ENCODE measurements at regions not wholly inside any gene's neighbourhood (a gene's known extent, or its start where the extent isn't known, plus 50 kb on each side); places are given as distances from the start of the nearest gene placed in this dataset.

DNA sequence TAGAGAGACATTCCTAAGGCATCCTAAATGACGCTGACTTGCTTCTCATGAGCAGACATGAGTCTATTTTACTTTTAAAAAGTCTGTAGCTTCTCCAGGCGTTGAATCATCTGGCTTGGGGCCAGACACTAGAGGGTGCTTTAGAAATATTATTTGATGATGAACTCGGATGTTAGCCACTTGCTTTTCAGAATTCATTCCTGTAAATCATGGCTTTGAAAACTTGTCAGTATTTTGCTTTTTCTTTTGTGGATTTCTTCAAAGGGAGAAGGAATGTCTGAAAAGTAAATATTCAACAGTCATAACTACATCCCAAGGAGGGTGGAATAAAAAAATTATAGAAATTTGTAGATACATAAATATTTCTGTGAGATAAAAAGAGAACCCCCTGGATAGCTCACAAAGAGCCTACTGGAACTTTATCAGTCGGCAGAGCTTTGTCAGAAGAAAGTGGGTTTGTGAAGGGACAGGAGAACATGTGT lies 370.8 kb downstream of the OSR1 start:
- FAIRE-seq (peak; percentile 66), DNase-seq (ENCODE audit: low read depth, low spot score) (peak; percentile 19)
- H3K4me1 ChIP-seq (ENCODE audit: control insufficient read depth, extremely low read depth, insufficient read depth, low read length) = peaks cover 12% of the 10 kb centered on the region
- no peak overlapping the region for H2AFZ ChIP-seq (ENCODE audit: control insufficient read depth, low read length)
- no peaks in the 10 kb centered on the region for H3K79me2 ChIP-seq (ENCODE audit: control insufficient read depth, insufficient read depth, low read length)
- H3K9me1 ChIP-seq (ENCODE audit: control insufficient read depth, extremely low read depth, insufficient read depth, low read length) = no peaks in the 10 kb centered on the region
- no peaks in the 10 kb centered on the region for H3K36me3 ChIP-seq (ENCODE audit: control insufficient read depth in 2 of 2, extremely low read depth in 1 of 2, insufficient read depth in 2 of 2, low read length in 2 of 2)
- dilution Hi-C loops (cut with MboI; ENCODE audit: extremely low pct_ligation_motif_present, low sequenced_read_pairs) = no loop called here
- no peaks in the 10 kb centered on the region for H3K9me3 ChIP-seq (ENCODE audit: control insufficient read depth, low read depth, low read length)
- H4K20me1 ChIP-seq (ENCODE audit: control insufficient read depth, extremely low read depth, insufficient read depth, low read length) = no peaks in the 10 kb centered on the region
- no peak overlapping the region for H3K9ac ChIP-seq (ENCODE audit: control insufficient read depth, extremely low read depth, insufficient read depth, low read length)
- no peak overlapping the region for H3K4me3 ChIP-seq (ENCODE audit: control insufficient read depth in 2 of 3, extremely low read depth in 1 of 3, insufficient read depth in 2 of 3, low read depth in 1 of 3, low read length in 3 of 3)
- no peak overlapping the region for H3K4me2 ChIP-seq (ENCODE audit: control insufficient read depth, extremely low read depth, insufficient read depth, low read depth, low read length)
- H3K27me3 ChIP-seq (ENCODE audit: control insufficient read depth, extremely low read depth, insufficient read depth, low read length) = no peaks in the 10 kb centered on the region
- no peak overlapping the region for H3K27ac ChIP-seq (ENCODE audit: control insufficient read depth, insufficient read depth, low read length)
- TF ChIP-seq EZH2 (IDR thresholded peaks at IDR 0.05; ENCODE audit: low read length) = no peak
- TF ChIP-seq, protein P1, sequence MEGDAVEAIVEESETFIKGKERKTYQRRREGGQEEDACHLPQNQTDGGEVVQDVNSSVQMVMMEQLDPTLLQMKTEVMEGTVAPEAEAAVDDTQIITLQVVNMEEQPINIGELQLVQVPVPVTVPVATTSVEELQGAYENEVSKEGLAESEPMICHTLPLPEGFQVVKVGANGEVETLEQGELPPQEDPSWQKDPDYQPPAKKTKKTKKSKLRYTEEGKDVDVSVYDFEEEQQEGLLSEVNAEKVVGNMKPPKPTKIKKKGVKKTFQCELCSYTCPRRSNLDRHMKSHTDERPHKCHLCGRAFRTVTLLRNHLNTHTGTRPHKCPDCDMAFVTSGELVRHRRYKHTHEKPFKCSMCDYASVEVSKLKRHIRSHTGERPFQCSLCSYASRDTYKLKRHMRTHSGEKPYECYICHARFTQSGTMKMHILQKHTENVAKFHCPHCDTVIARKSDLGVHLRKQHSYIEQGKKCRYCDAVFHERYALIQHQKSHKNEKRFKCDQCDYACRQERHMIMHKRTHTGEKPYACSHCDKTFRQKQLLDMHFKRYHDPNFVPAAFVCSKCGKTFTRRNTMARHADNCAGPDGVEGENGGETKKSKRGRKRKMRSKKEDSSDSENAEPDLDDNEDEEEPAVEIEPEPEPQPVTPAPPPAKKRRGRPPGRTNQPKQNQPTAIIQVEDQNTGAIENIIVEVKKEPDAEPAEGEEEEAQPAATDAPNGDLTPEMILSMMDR (optimal IDR thresholded peaks at IDR 0.05 in 1 of 3, IDR thresholded peaks at IDR 0.05 in 1 of 3, conservative IDR thresholded peaks at IDR 0.05 in 1 of 3; ENCODE audit: extremely low read depth in 1 of 3, insufficient read depth in 2 of 3, low read length in 3 of 3) = peak in 1 of 3 experiments; percentile 20

DNA sequence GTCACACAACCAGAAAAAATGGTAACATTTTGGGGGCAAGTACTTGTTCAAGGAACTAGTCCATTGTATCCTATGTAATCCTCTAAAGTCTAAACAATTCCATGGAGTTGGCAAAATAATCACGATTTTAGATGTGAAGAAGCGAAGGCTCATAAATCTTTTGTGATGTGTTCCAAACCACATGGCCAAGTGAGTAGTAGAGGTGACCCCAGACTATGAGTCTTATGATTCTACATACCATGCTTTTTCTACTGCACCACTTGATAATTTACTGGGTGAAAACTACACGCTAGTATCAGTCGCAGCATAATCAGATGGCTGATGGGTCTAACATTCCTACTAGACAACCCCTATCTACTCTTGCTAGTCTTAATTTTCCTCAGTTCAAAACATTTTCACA lies 371.4 kb downstream of the OSR1 start:
- no peak for TF ChIP-seq EZH2 (IDR thresholded peaks at IDR 0.05; ENCODE audit: low read length)
- no peaks in the 10 kb centered on the region for H3K27me3 ChIP-seq (ENCODE audit: control insufficient read depth, extremely low read depth, insufficient read depth, low read length)
- H3K4me2 ChIP-seq (ENCODE audit: control insufficient read depth, extremely low read depth, insufficient read depth, low read depth, low read length) = no peak overlapping the region
- no peaks in the 10 kb centered on the region for H3K9me1 ChIP-seq (ENCODE audit: control insufficient read depth, extremely low read depth, insufficient read depth, low read length)
- no peak overlapping the region for H3K27ac ChIP-seq (ENCODE audit: control insufficient read depth, insufficient read depth, low read length)
- no peaks in the 10 kb centered on the region for H3K79me2 ChIP-seq (ENCODE audit: control insufficient read depth, insufficient read depth, low read length)
- H4K20me1 ChIP-seq (ENCODE audit: control insufficient read depth, extremely low read depth, insufficient read depth, low read length) = no peaks in the 10 kb centered on the region
- H3K9me3 ChIP-seq (ENCODE audit: control insufficient read depth, low read depth, low read length) = no peaks in the 10 kb centered on the region
- dilution Hi-C loops (cut with MboI; ENCODE audit: extremely low pct_ligation_motif_present, low sequenced_read_pairs) = no loop called here
- H3K4me1 ChIP-seq (ENCODE audit: control insufficient read depth, extremely low read depth, insufficient read depth, low read length) = peaks cover 11% of the 10 kb centered on the region
- no peak for DNase-seq (ENCODE audit: low read depth, low spot score)
- no peak overlapping the region for H3K4me3 ChIP-seq (ENCODE audit: control insufficient read depth in 2 of 3, extremely low read depth in 1 of 3, insufficient read depth in 2 of 3, low read depth in 1 of 3, low read length in 3 of 3)
- H3K36me3 ChIP-seq (ENCODE audit: control insufficient read depth in 2 of 2, extremely low read depth in 1 of 2, insufficient read depth in 2 of 2, low read length in 2 of 2) = no peaks in the 10 kb centered on the region
- H2AFZ ChIP-seq (ENCODE audit: control insufficient read depth, low read length) = no peak overlapping the region
- peak; percentile 39 for FAIRE-seq
- no peak overlapping the region for H3K9ac ChIP-seq (ENCODE audit: control insufficient read depth, extremely low read depth, insufficient read depth, low read length)

DNA sequence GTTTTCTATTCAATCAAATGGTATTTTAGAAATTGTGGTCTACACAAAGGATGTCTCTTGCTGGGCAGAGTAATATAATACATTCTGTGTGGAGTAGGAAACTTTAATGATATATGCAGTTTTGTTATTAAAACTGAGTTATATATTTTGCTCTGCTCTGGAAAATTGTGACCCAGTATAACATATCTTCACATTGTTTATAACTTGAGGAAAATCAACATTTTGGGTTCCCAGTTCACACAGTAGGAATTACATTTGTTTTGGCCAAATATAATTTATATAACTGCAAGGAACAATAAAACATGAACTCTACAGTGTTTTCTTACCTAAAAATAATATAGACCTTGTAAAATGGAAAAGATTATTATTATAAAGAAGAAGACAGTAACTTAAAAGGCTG lies 372.4 kb downstream of the OSR1 start:
- TF ChIP-seq EZH2 (IDR thresholded peaks at IDR 0.05; ENCODE audit: low read length) = no peak
- TF ChIP-seq, protein P1 (optimal IDR thresholded peaks at IDR 0.05 in 1 of 3, IDR thresholded peaks at IDR 0.05 in 1 of 3, conservative IDR thresholded peaks at IDR 0.05 in 1 of 3; ENCODE audit: extremely low read depth in 1 of 3, insufficient read depth in 2 of 3, low read length in 3 of 3) = no peak
- dilution Hi-C loops (cut with MboI; ENCODE audit: extremely low pct_ligation_motif_present, low sequenced_read_pairs) = no loop called here
- no peak overlapping the region for H3K4me3 ChIP-seq (ENCODE audit: control insufficient read depth in 2 of 3, extremely low read depth in 1 of 3, insufficient read depth in 2 of 3, low read depth in 1 of 3, low read length in 3 of 3)
- H3K9me1 ChIP-seq (ENCODE audit: control insufficient read depth, extremely low read depth, insufficient read depth, low read length) = no peaks in the 10 kb centered on the region
- no peak overlapping the region for H3K27ac ChIP-seq (ENCODE audit: control insufficient read depth, insufficient read depth, low read length)
- H3K4me1 ChIP-seq (ENCODE audit: control insufficient read depth, extremely low read depth, insufficient read depth, low read length) = peaks cover 2% of the 10 kb centered on the region
- no peak for FAIRE-seq
- no peaks in the 10 kb centered on the region for H4K20me1 ChIP-seq (ENCODE audit: control insufficient read depth, extremely low read depth, insufficient read depth, low read length)
- H3K9me3 ChIP-seq (ENCODE audit: control insufficient read depth, low read depth, low read length) = no peaks in the 10 kb centered on the region
- H3K9ac ChIP-seq (ENCODE audit: control insufficient read depth, extremely low read depth, insufficient read depth, low read length) = no peak overlapping the region
- H3K27me3 ChIP-seq (ENCODE audit: control insufficient read depth, extremely low read depth, insufficient read depth, low read length) = no peaks in the 10 kb centered on the region
- H3K79me2 ChIP-seq (ENCODE audit: control insufficient read depth, insufficient read depth, low read length) = no peaks in the 10 kb centered on the region
- H2AFZ ChIP-seq (ENCODE audit: control insufficient read depth, low read length) = no peak overlapping the region
- no peak for DNase-seq (ENCODE audit: low read depth, low spot score)
- no peaks in the 10 kb centered on the region for H3K36me3 ChIP-seq (ENCODE audit: control insufficient read depth in 2 of 2, extremely low read depth in 1 of 2, insufficient read depth in 2 of 2, low read length in 2 of 2)
- H3K4me2 ChIP-seq (ENCODE audit: control insufficient read depth, extremely low read depth, insufficient read depth, low read depth, low read length) = no peak overlapping the region

Measured in keratinocyte (primary cell).